ENCODE measurements at regions not wholly inside any gene's neighbourhood (a gene's known extent, or its start where the extent isn't known, plus 50 kb on each side); places are given as distances from the start of the nearest gene placed in this dataset.

GRCh38 chr1:78424720-78425119 is 66.1 kb upstream of the PTGFR start (continued):
- TF ChIP-seq FOXA1 (IDR thresholded peaks at IDR 0.05; ENCODE audit: borderline replicate concordance): no peak
- TF ChIP-seq KDM1A (IDR thresholded peaks at IDR 0.05): no peak

- no peak for DNase-seq (ENCODE audit: extremely low read depth in 1 of 4, low spot score in 3 of 4)
- H3K9me3 ChIP-seq (replicated peaks; ENCODE audit: control insufficient read depth, insufficient read depth, low read depth, low read length): 0 out of 2 replicates have a peak, but pooled peaks cover 2% of the 10 kb centered on the region
- H2AFZ ChIP-seq (ENCODE audit: low read depth, low read length): no peak overlapping the region
- no peak for ATAC-seq
- CTCF ChIA-PET (ENCODE audit: low intra/inter-chr PET ratio): no interaction called here
- POLR2A ChIA-PET: no interaction called here
- H4K20me1 ChIP-seq (replicated peaks; ENCODE audit: control insufficient read depth, insufficient read depth, low read length): no peaks in the 10 kb centered on the region
- H3K27ac ChIP-seq (ENCODE audit: extremely low read depth, low read depth, low read length): no peak overlapping the region
- H3K4me3 ChIP-seq: no peak overlapping the region
- no TSS peak for BruUV-seq (replicated peaks)
- H3K27me3 ChIP-seq (ENCODE audit: control insufficient read depth in 2 of 2, insufficient read depth in 2 of 2, low read length in 2 of 2): no peaks in the 10 kb centered on the region
- no peak overlapping the region for H3K4me2 ChIP-seq (ENCODE audit: insufficient read depth, low read length)
- TF ChIP-seq ARID1B (IDR thresholded peaks at IDR 0.05): no peak
- no peak for TF ChIP-seq POLR2G (IDR thresholded peaks at IDR 0.05; ENCODE audit: low read depth, low read length)
- no peak for TF ChIP-seq HBP1 (CRISPR knock-in tag; IDR thresholded peaks at IDR 0.05)
- no peak for TF ChIP-seq ZNF445 (CRISPR knock-in tag; IDR thresholded peaks at IDR 0.05; ENCODE audit: low read depth)
- TF ChIP-seq NR4A1 (CRISPR knock-in tag; IDR thresholded peaks at IDR 0.05): no peak
- TF ChIP-seq NR4A1 (tag; IDR thresholded peaks at IDR 0.05): no peak
- no peak for TF ChIP-seq NCOA1 (IDR thresholded peaks at IDR 0.05; ENCODE audit: low read depth)
- TF ChIP-seq, protein P1, sequence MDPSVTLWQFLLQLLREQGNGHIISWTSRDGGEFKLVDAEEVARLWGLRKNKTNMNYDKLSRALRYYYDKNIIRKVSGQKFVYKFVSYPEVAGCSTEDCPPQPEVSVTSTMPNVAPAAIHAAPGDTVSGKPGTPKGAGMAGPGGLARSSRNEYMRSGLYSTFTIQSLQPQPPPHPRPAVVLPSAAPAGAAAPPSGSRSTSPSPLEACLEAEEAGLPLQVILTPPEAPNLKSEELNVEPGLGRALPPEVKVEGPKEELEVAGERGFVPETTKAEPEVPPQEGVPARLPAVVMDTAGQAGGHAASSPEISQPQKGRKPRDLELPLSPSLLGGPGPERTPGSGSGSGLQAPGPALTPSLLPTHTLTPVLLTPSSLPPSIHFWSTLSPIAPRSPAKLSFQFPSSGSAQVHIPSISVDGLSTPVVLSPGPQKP (CRISPR knock-in tag; IDR thresholded peaks at IDR 0.05): no peak
- TF ChIP-seq LEF1 (IDR thresholded peaks at IDR 0.05): no peak
- TF ChIP-seq, protein P2, sequence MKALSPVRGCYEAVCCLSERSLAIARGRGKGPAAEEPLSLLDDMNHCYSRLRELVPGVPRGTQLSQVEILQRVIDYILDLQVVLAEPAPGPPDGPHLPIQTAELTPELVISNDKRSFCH (CRISPR knock-in tag; IDR thresholded peaks at IDR 0.05): no peak
- TF ChIP-seq, protein P2 (tag; IDR thresholded peaks at IDR 0.05): no peak
- TF ChIP-seq SIX5 (IDR thresholded peaks at IDR 0.05; ENCODE audit: borderline replicate concordance in 1 of 2, insufficient read depth in 1 of 2, low read depth in 1 of 2, low read length in 2 of 2): no peak
- no peaks in the 10 kb centered on the region for H3K36me3 ChIP-seq (ENCODE audit: control insufficient read depth, insufficient read depth, low read length)
- no peak for FAIRE-seq
- no peaks in the 10 kb centered on the region for H3K4me1 ChIP-seq (replicated peaks in 1 of 2; ENCODE audit: control insufficient read depth in 2 of 2, insufficient read depth in 2 of 2, low read length in 2 of 2)
- WGBS (ENCODE audit: insufficient coverage, low coverage, missing lambda C conversion rate): 0% methylated on average over 4 of the region's 4 CpGs
- H3K79me2 ChIP-seq (ENCODE audit: control insufficient read depth, insufficient read depth, low read length): no peaks in the 10 kb centered on the region
- H3K9ac ChIP-seq (ENCODE audit: insufficient read depth in 1 of 2, low read depth in 2 of 2, low read length in 2 of 2): no peak overlapping the region
- in situ Hi-C loops (cut with MboI): no loop called here
- no peaks in the 10 kb centered on the region for H3K9me1 ChIP-seq (ENCODE audit: control insufficient read depth, insufficient read depth, low read length)
- intact Hi-C loops (cut with micrococcal nuclease): no loop called here
Measured at GRCh38 chr1:78426408-78426807, 64.4 kb upstream of the PTGFR start.

Measured in K562 (cell line).